Astrocyte of the cerebellum (primary cell): ENCODE measurements at regions not wholly inside any gene's neighbourhood (a gene's known extent, or its start where the extent isn't known, plus 50 kb on each side); places are given as distances from the start of the nearest gene placed in this dataset.

Experiments used
- DNase-seq: peaks from one replicate; pipeline ENCODE4 v3.0.0-alpha.2; 2011; ENCODE audit warnings: low read depth
- H3K4me3 ChIP-seq: 2 replicates; pipeline ENCODE4 v1.5.1; 2011; ENCODE audit warnings: mild to moderate bottlenecking, low read depth, low read length, moderate library complexity
- in situ Hi-C: cut with HindIII; loops from 2 replicates; pipeline ENCODE4 v1.10.0; 2017; ENCODE audit warnings: low sequenced_read_pairs
- TF ChIP-seq, protein P1 (sequence below): IDR thresholded peaks from 2 replicates; pipeline ENCODE4 v1.5.1; 2012; ENCODE audit warnings: low read length, low read depth, moderate library complexity, mild to moderate bottlenecking; ENCODE audit errors: missing control alignments

DNA sequence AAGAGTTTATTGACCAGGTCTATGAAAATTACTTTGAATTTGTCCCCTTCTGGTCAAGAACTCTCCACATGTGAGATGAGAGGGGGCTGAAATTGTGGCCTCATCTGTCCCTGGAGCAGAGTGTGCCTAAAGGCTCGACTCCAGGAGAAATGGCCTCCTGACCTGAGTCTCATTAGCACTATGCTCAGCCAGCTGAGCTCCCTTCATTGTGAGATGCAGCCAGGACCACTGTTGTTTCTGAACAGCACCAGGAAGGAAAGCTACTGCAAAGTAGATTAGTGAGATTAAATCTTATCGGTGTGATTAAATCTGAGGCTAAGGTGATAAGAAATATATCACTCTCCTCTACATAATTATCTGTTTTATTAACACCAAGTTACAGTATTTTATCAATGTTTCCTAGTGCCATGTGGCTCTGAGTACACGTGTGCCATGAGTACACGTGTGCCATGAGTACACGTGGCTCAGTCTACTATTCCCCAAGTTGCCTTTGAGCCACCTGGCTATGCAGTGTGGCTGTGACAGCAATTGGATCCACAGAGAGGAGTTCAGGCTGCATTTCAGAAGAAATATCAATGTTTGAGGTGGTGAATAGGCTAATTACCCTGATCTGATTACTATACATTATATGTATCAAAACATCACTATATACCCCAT lies 126.9 kb downstream of the IPMK start:
- in situ Hi-C loops: no loop called here
- TF ChIP-seq, protein P1, sequence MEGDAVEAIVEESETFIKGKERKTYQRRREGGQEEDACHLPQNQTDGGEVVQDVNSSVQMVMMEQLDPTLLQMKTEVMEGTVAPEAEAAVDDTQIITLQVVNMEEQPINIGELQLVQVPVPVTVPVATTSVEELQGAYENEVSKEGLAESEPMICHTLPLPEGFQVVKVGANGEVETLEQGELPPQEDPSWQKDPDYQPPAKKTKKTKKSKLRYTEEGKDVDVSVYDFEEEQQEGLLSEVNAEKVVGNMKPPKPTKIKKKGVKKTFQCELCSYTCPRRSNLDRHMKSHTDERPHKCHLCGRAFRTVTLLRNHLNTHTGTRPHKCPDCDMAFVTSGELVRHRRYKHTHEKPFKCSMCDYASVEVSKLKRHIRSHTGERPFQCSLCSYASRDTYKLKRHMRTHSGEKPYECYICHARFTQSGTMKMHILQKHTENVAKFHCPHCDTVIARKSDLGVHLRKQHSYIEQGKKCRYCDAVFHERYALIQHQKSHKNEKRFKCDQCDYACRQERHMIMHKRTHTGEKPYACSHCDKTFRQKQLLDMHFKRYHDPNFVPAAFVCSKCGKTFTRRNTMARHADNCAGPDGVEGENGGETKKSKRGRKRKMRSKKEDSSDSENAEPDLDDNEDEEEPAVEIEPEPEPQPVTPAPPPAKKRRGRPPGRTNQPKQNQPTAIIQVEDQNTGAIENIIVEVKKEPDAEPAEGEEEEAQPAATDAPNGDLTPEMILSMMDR: no peak

DNA sequence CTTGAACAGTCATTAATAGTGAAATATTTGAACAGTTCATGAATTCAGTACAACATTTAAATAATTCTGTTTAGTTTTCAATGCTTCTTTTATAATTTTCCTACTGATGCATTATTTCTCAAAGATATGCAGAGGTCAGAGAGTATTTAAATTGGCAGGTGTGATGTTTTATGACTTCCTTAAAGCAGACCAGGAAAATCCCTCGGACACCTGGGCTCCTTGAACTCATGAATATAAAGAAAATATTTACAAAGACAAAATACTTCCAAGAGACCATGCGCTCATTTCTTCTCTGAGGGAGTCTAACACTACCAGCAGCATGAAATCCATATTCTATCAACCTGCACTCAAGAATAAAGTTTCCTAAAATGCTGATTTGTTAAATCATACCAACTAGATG lies 127.6 kb downstream of the IPMK start:
- TF ChIP-seq, protein P1: no peak
- in situ Hi-C loops: no loop called here
- DNase-seq: no peak
- H3K4me3 ChIP-seq: no peak overlapping the region

More for the DNA sequence above, 126.9 kb downstream of the IPMK start:
- no peak for DNase-seq
- no peak overlapping the region for H3K4me3 ChIP-seq

DNA sequence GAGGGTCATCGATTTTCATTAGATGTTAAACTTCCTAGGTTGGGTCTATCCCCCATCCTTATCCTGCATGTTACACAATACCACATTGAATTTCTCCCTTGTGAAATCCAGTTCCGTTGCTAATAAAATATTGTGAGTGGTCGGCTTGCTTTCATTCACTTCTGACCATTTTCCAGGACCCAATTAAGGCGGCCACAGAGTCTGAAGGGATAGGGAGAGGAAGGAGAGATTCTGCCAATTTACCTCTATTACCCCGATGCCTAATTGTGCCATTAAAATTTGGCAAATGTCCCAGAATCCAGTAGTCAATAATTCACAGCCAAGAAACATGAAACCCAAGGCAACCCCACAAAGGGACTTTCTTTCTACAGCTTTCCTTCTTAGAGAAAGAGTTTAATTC lies 129.9 kb downstream of the IPMK start:
- no peak overlapping the region for H3K4me3 ChIP-seq
- TF ChIP-seq, protein P1: no peak
- in situ Hi-C loops: no loop called here
- no peak for DNase-seq

DNA sequence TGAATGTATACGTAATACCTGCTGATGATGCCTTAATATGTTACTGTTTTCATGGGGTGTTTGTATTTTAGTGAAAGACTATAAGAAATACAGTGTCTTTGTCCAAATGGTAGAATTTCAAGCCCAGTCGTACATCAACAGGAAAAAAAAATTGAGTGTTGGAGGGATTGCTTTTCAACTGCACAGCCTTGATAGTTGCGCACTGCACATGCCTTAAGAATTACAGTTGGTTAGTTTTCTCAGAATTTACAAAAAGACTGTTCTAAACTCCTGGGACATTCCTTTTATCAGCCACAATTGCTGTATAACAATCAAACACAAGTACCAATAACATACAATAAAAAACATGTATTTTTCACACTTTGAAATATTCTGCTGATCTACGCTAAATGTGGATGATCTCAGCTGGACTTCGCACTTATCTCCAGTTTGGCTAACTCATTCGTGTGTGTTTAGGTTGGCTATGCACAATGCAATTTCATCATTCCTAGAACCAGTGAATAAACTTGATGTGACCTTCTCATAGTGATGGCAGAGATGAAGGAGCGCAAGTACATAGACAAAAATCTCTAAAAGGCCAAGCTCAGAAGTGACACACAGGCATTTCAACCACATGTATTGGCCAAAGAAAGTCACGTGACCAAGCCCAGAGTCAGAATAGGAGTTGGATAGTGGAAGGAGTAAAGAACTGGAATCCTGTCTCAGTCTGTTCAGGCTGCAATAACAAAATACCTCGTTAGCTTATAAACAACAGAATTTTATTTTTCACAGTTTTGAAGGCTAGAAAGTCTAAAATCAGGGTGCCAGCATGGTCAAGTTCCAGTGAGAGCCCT lies 152.3 kb downstream of the IPMK start:
- in situ Hi-C loops: loop anchor here (25.0 kb wide), 1 partner anchor 778 kb away; no protein-coding TSS in a partner anchor

DNA sequence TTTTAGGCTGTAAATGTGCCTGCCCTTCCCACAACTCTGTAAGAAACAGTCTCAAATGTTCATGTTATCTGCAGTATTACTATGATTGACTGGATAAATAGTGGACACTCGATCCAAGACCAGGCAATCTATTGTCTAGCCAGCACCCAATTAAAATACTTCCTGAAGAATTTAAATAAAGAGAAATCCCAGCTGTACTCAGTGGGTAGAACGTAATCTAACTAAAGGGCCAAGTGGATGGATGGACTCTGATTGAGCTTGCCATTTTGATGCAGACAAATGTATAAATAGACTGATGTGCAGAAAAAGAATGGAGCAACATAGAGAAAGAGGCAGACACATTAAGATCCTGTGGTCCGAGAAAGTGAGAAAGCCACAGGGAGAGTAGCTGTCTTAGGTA lies 158.0 kb downstream of the IPMK start:
- TF ChIP-seq, protein P1: no peak
- DNase-seq: no peak
- in situ Hi-C loops: loop anchor here (25.0 kb wide), 1 partner anchor 772 kb away; no protein-coding TSS in a partner anchor

More for the DNA sequence above, 152.3 kb downstream of the IPMK start:
- TF ChIP-seq, protein P1: no peak
- no peak overlapping the region for H3K4me3 ChIP-seq
- no peak for DNase-seq

DNA sequence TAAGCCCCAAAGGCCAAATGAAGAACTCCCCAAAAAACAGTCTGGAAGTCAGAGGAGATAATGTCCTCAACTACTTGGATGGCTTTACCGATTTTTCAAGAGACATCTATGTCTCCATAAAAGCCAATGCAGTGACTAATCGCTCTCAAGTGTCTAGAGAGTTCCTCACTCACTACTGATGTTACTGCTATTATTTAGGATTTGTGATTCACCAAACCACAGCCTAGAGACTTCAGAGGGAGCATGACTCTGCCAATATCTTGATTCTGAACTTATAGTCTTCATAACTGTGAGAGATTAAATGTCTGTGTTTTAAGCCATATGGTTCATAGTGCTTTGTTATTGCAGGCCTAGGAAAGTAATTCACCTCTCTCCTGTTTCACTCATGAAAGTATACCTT lies 160.2 kb downstream of the IPMK start:
- TF ChIP-seq, protein P1: no peak
- no peak overlapping the region for H3K4me3 ChIP-seq

More for the DNA sequence above, 158.0 kb downstream of the IPMK start:
- H3K4me3 ChIP-seq: no peak overlapping the region

More for the DNA sequence above, 160.2 kb downstream of the IPMK start:
- peak; percentile 78 for DNase-seq
- in situ Hi-C loops: loop anchor here (25.0 kb wide), 1 partner anchor 770 kb away; no protein-coding TSS in a partner anchor
